ENCODE measurements at regions not wholly inside any gene's neighbourhood (a gene's known extent, or its start where the extent isn't known, plus 50 kb on each side); places are given as distances from the start of the nearest gene placed in this dataset.

GRCh38 chr1:229736376-229736775 is 110.3 kb downstream of the URB2 start:
- no peak for TF ChIP-seq CTCF (IDR thresholded peaks at IDR 0.05 in 4 of 5, conservative IDR thresholded peaks at IDR 0.05 in 1 of 5)
- no peak for TF ChIP-seq POLR2A (IDR thresholded peaks at IDR 0.05)
